ENCODE measurements at regions not wholly inside any gene's neighbourhood (a gene's known extent, or its start where the extent isn't known, plus 50 kb on each side); places are given as distances from the start of the nearest gene placed in this dataset.

GRCh38 chr2:8389431-8390108 is 292.3 kb upstream of the ID2 start:
- DNase-seq (ENCODE audit: low read depth): peak; percentile 41
- no peak for TF ChIP-seq CTCF (IDR thresholded peaks at IDR 0.05; ENCODE audit: low read length, missing control alignments)
- no peak overlapping the region for H3K4me3 ChIP-seq (replicated peaks; ENCODE audit: low read depth, low read length)

- TF ChIP-seq CTCF (IDR thresholded peaks at IDR 0.05; ENCODE audit: low read length, missing control alignments): no peak
- DNase-seq (ENCODE audit: low read depth): no peak
Observed at GRCh38 chr2:8391126-8391525, 290.7 kb upstream of the ID2 start.

GRCh38 chr2:8391584-8391983 is 290.3 kb upstream of the ID2 start:
- no peak for DNase-seq (ENCODE audit: low read depth)
- TF ChIP-seq CTCF (IDR thresholded peaks at IDR 0.05; ENCODE audit: low read length, missing control alignments): no peak

More at GRCh38 chr2:8391126-8391525, 290.7 kb upstream of the ID2 start:
- no peak overlapping the region for H3K4me3 ChIP-seq (replicated peaks; ENCODE audit: low read depth, low read length)

GRCh38 chr2:8392098-8392866 is 289.6 kb upstream of the ID2 start:
- DNase-seq (ENCODE audit: low read depth): no peak
- TF ChIP-seq CTCF (IDR thresholded peaks at IDR 0.05; ENCODE audit: low read length, missing control alignments): no peak
- H3K4me3 ChIP-seq (replicated peaks; ENCODE audit: low read depth, low read length): no peak overlapping the region

More at GRCh38 chr2:8391584-8391983, 290.3 kb upstream of the ID2 start:
- H3K4me3 ChIP-seq (replicated peaks; ENCODE audit: low read depth, low read length): no peak overlapping the region

- no peak for TF ChIP-seq CTCF (IDR thresholded peaks at IDR 0.05; ENCODE audit: low read length, missing control alignments)
- H3K4me3 ChIP-seq (replicated peaks; ENCODE audit: low read depth, low read length): no peak overlapping the region
- DNase-seq (ENCODE audit: low read depth): no peak
Observed at GRCh38 chr2:8393506-8393905, 288.4 kb upstream of the ID2 start.

GRCh38 chr2:8394131-8394530 is 287.7 kb upstream of the ID2 start:
- no peak for DNase-seq (ENCODE audit: low read depth)
- H3K4me3 ChIP-seq (replicated peaks; ENCODE audit: low read depth, low read length): no peak overlapping the region
- no peak for TF ChIP-seq CTCF (IDR thresholded peaks at IDR 0.05; ENCODE audit: low read length, missing control alignments)

Data from fibroblast of pulmonary artery (primary cell).